ENCODE measurements at regions not wholly inside any gene's neighbourhood (a gene's known extent, or its start where the extent isn't known, plus 50 kb on each side); places are given as distances from the start of the nearest gene placed in this dataset.

GRCh38 chr1:191685669-191686068 lies 472.6 kb upstream of the RGS18 start:
- TF ChIP-seq CTCF (IDR thresholded peaks at IDR 0.05) (no peak), ZFX (IDR thresholded peaks at IDR 0.05; ENCODE audit: borderline replicate concordance) (no peak)

All from 22Rv1 (cell line).